Thoracic aorta (tissue), 2 donors: ENCODE measurements at regions not wholly inside any gene's neighbourhood (a gene's known extent, or its start where the extent isn't known, plus 50 kb on each side); places are given as distances from the start of the nearest gene placed in this dataset.

ENCODE experiments used
- ATAC-seq: fragments of 150-250 bp; one replicate; pipeline ENCODE4 v1.8.0; 2017; ENCODE audit warnings: low read depth; ENCODE audit not compliant: insufficient number of reproducible peaks, low FRiP score
- DNase-seq: peaks from one replicate; pipeline ENCODE4 v3.0.0-alpha.2; 2020; ENCODE audit warnings: low spot score
- H3K27ac ChIP-seq, 2 donors: fragments of 200-600 bp; sonication (generic); 1 replicate in 1 of 2; 2 replicates in 1 of 2; pipeline ENCODE4 v1.5.1; 2016; ENCODE audit warnings: mild to moderate bottlenecking in 2 of 2, moderate library complexity in 2 of 2
- H3K27me3 ChIP-seq: fragments of 200-600 bp; sonication (generic); replicated peaks from 2 replicates; pipeline ENCODE4 v1.6.0; 2016; ENCODE audit warnings: mild to moderate bottlenecking; ENCODE audit not compliant: insufficient read depth
- H3K36me3 ChIP-seq: fragments of 200-600 bp; sonication (generic); one replicate; pipeline ENCODE4 v1.5.1; 2016
- H3K4me1 ChIP-seq, 2 donors: fragments of 200-600 bp; sonication (generic); 1 replicate in 1 of 2; 2 replicates in 1 of 2; pipeline versions ENCODE4 v1.5.1 to v1.6.0; 2016; ENCODE audit warnings: low read depth in 2 of 2, mild to moderate bottlenecking in 1 of 2; ENCODE audit not compliant: control insufficient read depth in 1 of 2
- H3K4me3 ChIP-seq: fragments of 200-600 bp; sonication (generic); 2 replicates; pipeline ENCODE4 v1.5.1; 2016; ENCODE audit warnings: mild to moderate bottlenecking
- H3K9me3 ChIP-seq: fragments of 200-600 bp; sonication (generic); 2 replicates; pipeline ENCODE4 v1.5.1; 2016
- CTCF ChIP-seq: fragments of 200-600 bp; sonication (generic); IDR thresholded peaks from one replicate; pipeline ENCODE4 v1.5.1; 2019; ENCODE audit warnings: antibody characterized with exemption

DNA sequence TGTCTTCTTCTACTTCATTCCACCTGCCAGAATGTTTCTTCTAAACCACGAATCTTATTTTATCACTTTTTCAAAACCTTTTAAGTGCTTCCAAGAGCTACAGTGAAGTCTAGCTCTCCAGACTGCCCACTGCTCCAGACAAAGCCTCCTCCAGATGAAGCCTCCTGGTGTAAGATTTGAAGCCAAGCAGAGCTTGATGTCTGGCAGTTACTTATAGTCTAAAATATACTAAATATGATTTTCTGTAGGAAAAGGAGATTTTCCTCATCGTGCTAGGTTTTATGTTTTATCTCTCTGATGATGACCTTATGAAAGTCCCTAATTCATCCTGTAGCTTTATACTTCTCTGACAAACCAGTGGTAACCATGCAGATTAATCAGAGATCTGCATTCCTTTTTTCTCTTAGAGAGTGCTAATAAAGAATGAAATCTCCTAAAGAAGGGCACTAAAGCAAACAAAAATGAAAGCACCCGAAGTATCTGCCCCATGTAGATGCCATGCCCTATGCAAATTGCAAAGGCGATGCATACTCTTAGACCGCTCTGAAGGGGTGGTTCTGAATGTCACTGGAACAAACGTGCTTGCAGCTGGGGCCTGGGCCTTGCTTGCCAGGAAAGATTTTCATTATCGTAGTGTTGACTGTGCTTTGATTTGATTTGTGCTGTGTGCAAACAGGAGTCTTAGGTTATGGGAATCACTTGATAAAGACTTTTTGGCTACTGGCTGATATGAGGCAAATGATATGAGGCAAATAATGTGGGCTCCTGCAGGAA is 314.2 kb downstream of the PID1 start:
- TF ChIP-seq CTCF = no peak
- H3K4me1 ChIP-seq = no peaks in the 10 kb centered on the region
- H3K27ac ChIP-seq = no peak overlapping the region
- no peaks in the 10 kb centered on the region for H3K36me3 ChIP-seq
- H3K4me3 ChIP-seq = no peak overlapping the region
- DNase-seq (no peak), ATAC-seq (no peak)
- no peaks in the 10 kb centered on the region for H3K27me3 ChIP-seq
- H3K9me3 ChIP-seq = no peaks in the 10 kb centered on the region

- Histone ChIP-seq H3K4me3 (no peak overlapping the region), H3K36me3 (no peaks in the 10 kb centered on the region), H3K27ac (no peak overlapping the region), H3K4me1 (peaks cover 5 to 12% of the 10 kb centered on the region in 2 donors), H3K9me3 (no peaks in the 10 kb centered on the region), H3K27me3 (no peaks in the 10 kb centered on the region)
- no peak for DNase-seq
- no peak for ATAC-seq
- no peak for TF ChIP-seq CTCF
Measured at GRCh38 chr2:228949831-228950230, 321.3 kb downstream of the PID1 start.

- no peak overlapping the region for H3K27ac ChIP-seq
- no peak overlapping the region for H3K4me3 ChIP-seq
- H3K36me3 ChIP-seq = no peaks in the 10 kb centered on the region
- H3K9me3 ChIP-seq = no peaks in the 10 kb centered on the region
- TF ChIP-seq CTCF = no peak
- ATAC-seq (no peak), DNase-seq (no peak)
- peaks cover 5 to 12% of the 10 kb centered on the region in 2 donors for H3K4me1 ChIP-seq
- H3K27me3 ChIP-seq = no peaks in the 10 kb centered on the region
Measured at GRCh38 chr2:228945710-228946109, 325.4 kb downstream of the PID1 start.

DNA sequence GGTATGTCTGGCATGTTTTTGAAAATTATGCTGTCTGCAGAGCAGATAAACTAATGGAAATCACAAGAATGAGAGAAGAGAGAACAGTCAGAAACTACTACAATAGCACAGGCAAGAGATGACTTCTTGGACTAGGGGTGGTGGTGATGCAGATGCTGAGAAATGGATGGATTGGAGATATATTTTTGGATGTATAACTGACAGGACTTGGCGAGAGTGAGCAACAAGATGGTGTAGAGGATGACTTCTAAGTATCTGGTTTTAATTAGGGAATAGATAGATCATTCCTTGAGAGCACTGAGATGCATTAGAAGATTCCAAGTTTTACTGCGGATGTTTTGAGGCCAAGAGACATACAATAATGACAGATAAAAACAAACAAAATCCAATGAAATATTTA is 328.2 kb downstream of the PID1 start:
- DNase-seq (no peak), ATAC-seq (no peak)
- Histone ChIP-seq H3K9me3 (no peaks in the 10 kb centered on the region), H3K36me3 (no peaks in the 10 kb centered on the region), H3K27me3 (no peaks in the 10 kb centered on the region), H3K4me3 (no peak overlapping the region), H3K27ac (no peak overlapping the region), H3K4me1 (no peaks in the 10 kb centered on the region)
- no peak for TF ChIP-seq CTCF

DNA sequence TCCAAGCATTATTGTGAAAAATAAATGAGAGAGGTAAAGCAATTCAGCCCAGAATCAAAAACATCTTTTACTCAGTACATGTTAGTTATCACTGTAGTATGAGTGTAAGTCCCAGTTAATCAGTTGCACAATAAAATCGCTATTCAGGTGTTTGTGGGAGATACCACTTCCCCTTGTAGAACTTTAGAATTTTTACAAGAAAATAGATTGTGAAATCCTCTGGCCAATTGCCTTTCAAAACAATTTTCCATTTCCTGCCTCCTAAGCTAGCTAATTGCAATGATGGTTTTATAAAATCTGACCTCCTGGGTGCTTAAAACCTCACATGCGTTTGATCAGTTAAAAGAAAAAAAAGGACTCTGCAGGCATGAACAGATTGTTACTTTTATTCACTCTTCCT is 332.5 kb downstream of the PID1 start:
- no peak for ATAC-seq
- no peak for TF ChIP-seq CTCF
- Histone ChIP-seq H3K27ac (no peak overlapping the region), H3K4me1 (no peaks in the 10 kb centered on the region), H3K36me3 (no peaks in the 10 kb centered on the region), H3K9me3 (peaks cover 9% of the 10 kb centered on the region), H3K27me3 (no peaks in the 10 kb centered on the region), H3K4me3 (no peak overlapping the region)
- DNase-seq = no peak
